NCI-H446 (cell line): ENCODE measurements at regions not wholly inside any gene's neighbourhood (a gene's known extent, or its start where the extent isn't known, plus 50 kb on each side); places are given as distances from the start of the nearest gene placed in this dataset.
A peak's percentile ranks its signal among the peaks of the same experiment; 100 is the strongest.
"Not testable (repeated sequence)": the region's sequence is repeated elsewhere in the genome, so short reads cannot be mapped to it uniquely, and the experiment has no call there.

Experiments used
- DNase-seq, 2 experiments: peaks; one replicate each; lab custom pipeline; 2025; lab: John Stamatoyannopoulos, UW

DNA sequence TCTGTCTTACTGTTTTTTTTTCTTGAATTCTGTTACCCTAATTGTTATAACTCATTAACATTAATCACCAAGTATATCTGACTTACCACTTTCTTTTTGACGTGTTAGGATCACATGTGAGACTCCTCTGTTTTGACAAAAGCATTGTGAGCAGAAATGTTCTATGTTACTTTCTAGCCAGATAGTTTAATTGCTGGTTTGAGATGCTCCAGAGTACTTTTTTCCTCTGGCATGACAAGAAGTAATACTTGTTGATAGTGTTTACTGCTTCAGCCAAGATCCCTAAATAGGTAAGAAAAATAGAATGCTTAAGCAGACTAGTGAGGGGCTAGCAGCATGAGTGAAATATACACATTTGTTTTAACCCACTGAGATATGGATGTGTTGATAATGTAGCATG, 303.9 kb upstream of the PABPC4L start:
- DNase-seq = no peak

DNA sequence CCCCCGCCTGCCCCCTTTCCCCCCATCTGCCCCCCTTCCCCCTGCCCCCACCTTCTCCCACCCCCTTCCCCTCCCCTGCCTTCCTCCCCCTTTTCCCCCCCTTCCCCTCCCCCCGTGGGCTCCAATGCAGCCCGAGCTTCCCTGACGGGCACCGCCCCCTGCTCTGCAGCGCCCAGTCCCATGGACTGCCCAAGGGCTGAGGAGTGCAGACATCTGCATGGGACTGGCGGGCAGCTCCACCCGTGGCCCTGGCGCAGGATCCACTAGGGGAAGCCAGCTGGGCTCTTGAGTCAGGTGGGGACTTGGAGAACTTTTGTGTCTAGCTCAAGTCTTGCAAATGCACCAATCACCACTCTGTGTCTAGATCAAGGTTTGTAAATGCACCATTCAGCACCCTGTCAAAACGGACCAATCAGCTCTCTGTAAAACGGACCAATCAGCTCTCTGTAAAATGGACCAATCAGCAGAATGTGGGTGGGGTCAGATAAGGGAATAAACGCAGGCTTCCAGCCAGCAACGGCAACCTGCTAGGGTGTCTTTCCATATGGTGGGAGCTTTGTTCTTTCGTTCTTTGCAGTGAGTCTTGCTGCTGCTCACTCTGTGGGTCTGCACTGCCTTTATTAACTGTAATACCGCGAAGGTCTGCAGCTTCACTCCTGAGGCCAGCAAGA, 300.5 kb upstream of the PABPC4L start:
- no peak for DNase-seq

DNA sequence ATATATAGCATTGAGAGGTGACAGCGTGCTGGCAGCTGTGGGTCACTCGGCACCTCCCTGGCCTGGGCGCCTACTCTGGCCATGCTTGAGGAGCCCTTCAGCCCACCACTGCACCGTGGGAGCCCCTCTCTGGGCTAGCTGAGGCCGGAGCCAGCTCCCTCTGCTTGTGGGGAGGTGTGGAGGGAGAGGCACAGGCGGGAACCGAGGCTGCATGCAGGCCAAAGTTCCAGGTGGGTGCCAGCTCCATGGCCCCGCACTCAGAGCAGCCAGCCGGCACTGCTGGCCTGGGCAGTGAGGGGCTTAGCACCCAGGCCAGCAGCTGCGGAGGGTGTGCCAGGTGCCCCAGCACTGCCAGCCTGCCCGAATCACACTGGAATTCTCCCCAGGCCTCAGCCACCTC, 299.9 kb upstream of the PABPC4L start:
- not testable (repeated sequence) for DNase-seq

DNA sequence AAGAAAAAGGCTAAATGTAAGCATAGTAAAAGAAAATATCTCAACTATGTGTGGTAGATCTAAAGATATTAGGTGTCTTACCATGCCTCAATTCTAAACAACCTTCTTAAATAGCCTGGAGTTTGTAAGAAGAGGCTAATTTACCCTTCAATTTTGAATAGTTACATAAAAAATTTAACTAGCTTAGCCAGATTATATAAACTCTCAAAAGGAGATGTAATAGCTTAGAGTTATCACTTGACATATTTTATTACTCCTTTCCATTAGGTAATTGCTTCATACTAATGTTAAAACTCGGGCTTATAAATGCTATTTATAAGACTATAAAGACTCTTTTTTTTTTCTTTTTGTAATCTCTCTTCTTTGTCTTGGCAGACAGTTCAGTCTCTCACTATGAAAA, 297.5 kb upstream of the PABPC4L start:
- no peak for DNase-seq

DNA sequence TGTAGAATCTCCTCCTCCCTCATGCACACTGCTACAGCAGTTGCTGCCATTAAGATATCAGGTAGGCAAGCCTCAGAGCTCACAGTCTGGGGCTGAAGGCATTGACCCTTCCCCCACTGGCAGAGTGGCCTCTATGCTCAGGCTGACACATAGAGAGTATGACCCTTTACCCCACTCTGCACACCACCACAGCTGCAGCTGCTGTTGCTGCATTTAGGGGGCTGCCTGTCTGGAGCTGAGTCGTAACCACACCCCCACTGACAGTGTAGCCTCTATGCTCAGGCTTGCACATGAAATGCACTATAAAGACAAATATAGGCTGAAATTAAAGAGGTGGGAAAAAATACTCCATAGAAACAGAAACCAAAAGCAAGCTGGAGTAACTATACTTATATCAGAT, 289.3 kb upstream of the PABPC4L start:
- no peak for DNase-seq

DNA sequence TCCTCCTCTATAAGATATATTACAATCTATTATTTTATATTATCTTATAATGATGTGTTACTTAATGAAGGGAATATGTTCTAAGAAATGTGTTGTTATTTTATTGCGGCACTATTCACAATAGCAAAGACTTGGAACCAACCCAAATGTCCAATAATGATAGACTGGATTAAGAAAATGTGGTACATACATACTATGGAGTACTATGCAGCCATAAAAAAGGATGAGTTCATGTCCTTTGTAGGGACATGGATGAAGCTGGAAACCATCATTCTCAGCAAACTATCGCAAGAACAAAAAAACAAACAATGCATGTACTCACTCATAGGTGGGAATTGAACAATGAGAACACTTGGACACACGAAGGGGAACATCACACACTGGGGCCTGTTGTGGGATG, 281.9 kb upstream of the PABPC4L start:
- DNase-seq = not testable (repeated sequence)

DNA sequence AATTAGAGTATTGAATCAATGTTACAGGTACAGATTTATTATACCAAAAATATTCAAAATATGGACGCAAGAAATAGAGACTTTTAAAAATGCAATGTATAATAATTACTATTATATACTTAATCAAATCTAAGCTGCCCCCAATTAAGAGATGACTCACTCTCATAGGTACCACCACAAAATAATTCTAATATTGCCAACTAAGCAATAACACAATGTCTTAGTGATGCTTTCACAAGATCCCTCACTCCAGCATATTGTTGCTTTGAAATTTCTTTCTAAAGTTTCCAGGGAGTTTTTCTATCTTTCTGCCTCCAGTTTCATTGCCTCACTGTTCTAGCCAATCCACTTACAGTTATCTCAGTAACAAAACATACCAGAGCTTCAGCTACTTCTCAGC, 270.0 kb upstream of the PABPC4L start:
- DNase-seq = no peak

DNA sequence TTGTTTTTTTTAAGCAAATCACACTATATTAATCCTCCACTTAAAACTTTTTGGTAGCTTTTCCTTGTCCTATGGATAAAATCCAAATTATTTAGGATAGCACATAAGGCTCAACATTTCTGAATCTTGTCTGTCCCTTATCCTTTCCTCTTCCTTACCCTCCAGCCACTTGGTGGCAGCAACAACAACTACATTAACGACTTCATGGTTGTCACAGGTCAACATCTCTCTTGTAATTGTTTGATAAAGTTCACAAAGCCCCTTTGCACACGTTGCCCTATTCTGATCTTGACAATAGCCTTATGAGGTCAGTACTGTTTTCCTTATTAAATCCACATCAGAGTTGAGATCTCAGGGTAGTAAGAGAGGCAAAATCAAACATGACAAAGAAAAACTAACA, 269.0 kb upstream of the PABPC4L start:
- peak in 1 of 2 experiments; percentile 4 for DNase-seq

DNA sequence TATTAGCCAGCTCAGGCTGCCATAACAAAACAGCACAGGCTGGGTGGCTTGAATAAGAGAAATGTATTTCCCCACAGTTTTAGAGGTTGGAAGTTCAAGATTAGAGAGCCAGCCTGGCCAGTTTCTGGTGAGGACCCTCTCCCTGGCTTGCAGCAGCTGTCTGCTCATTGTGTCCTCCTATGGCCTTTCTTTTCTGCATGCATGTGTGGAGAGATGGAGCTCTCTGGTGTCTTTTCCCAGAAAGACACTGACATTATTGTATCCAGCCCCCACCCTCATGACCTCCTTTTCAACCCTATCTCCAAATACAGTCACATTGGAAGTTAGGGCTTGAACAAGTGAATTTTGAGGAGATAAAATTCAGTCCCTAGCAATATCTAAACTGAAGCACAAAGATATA, 263.8 kb upstream of the PABPC4L start:
- DNase-seq = no peak

DNA sequence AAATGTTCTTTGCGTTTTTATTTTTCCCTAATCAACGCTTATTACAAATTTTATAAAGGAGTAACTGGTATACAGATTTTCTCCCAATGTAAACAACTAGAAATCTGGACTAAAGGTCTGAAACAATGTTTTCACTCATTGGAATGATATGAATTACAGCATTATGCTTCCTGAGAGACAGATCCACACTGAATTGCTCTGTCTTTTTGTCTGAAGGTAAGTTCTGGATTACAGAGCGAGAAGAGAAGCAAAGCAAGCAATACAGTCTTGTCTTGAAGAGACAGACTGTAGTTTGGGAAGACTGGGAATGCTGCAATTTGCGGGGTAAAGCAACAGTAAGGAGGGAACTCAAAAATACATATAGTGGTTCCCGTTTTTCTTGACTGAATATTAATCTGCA, 262.2 kb upstream of the PABPC4L start:
- DNase-seq = no peak

DNA sequence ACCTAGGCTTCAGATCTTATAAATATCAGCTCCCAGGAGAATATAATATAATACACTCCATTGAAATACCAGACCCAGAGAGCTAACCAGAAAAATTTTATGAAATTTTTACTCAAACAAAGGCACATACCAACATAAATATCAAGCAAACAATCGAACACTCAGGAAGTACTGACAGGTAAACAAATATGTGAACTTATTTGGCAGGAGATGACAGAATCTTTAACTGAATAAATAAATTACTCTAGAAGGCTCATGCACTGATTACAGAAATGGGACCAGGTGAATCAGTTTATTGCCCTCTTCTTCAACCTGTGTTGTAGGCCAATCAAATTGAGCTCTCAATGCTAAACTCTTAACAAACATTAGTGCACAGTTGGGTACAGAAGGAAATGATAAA, 225.2 kb upstream of the PABPC4L start:
- DNase-seq = no peak

DNA sequence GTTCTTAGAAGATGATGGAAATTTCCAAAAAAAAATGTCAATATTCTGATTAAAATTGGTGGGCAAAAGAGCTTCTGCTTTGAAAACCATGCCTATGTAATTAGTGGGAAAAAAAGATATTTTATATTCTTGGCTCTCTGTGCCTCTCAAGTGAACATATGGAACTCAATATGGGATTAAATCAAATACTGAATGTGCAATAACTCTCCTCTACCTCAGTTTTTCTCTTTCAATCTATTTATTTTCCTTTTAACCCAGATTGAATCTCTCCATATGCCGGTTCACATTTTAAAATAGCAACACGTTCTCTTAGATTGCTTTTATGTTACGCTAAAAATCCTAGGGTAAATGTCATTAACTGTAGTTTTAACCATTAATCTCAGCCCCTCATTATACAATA, 224.2 kb upstream of the PABPC4L start:
- no peak for DNase-seq

DNA sequence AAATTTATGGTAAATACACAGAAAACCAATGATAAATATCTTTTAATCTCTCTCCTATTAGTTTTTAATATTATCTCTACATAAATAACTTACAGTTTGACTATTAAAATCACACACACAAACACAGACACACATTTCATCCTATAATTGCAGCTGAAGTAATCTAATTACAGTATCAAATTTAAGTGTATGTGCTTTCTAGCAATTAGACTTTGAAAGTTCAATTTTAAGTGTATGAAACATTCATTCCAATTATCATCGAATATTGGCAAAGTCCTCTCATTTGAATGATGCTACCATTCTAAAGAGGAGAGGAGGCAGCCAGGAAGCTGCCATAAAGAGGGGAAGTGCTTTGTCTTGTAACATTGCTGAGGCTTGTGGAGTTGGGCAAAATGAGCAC, 221.2 kb upstream of the PABPC4L start:
- no peak for DNase-seq

DNA sequence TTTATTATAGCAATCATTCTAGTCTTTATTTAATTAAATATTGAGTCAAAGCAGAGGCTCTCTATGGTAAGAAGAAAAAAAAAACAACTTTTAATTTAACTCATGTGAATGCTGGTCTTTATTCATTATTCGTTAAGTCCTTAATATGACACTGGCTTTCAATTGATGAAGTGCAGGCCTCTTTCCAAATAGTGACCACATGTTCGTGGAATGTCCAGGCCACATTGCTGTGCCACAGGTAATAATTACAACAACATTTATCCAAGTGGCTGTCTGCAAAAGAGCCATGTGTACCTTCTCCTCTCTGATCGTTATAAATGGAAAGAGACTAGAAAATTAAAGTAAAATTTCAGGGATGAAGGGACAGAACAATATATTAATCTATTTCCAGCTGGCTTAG, 220.1 kb upstream of the PABPC4L start:
- DNase-seq = no peak

DNA sequence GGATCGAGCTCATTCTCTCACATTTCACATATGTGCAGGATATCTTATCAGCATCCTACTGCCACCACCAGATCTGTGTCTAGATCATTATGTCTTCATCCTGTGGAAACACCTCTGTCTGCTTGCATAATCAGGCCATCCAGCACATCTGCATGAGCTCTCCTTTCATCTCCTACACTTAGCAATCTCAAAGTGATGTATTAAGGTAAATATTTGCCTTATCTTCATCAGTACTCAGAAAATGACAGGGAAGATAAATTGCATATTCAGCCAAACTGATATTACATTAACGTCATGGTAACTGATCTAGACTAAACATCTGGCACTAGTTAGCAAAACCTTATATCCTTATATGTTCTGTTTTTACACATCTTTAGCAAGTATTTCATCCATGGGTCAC, 207.3 kb upstream of the PABPC4L start:
- no peak for DNase-seq

DNA sequence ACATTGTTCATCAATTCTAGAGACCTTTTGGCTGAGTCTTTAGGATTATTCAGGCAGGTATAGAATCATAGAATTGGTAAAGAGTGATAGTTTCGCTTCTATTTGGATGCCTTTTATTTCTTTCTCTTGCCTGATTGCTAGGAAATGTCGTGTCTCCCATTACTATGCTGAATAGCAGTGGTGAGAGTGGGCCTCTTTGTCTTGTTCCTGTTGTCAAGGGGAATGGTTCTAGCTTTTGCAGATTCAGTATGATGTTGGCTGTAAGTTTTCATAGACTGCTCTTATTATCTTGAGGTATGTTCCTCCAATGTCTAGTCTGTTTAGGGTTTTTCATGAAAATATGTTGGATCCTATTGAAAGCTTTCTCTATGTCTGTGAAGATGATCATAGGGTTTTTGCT, 200.2 kb upstream of the PABPC4L start:
- DNase-seq = no peak

DNA sequence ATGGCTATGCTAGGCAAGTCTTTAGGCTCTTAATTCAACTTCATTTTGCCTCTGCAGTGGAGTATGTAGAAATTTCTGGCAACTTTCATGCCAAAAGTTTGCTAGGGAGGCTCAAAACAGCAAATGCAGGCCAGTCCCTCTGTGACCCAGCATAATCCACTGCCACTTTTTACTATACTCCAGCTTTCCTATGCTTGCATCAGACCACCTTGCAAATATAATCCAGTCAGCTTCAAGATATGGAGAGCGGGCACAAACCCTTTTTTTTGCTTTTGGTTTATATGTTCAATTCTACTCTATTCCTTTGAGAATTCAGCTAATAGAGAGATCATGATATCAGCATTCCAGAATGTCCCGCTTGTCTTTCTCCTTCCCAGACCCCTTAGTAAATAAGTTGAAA, 192.0 kb upstream of the PABPC4L start:
- no peak for DNase-seq

DNA sequence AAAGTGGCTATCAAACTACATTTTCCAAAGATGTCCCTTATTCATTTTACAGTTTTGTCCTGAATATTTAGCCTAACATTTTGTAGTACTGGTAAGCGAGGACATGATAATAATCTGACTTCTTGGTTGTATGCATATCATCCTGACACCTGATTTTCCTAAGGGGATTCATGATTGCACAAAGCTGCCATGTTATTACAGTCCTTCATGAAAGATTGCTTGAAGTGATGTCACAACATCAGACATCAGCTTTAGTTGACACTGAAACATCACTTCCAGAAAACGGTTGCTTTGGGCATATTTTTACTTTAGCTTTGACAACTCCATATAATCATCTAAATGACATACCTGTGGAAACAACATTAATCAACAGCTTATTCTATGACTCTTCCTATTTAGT, 188.7 kb upstream of the PABPC4L start:
- DNase-seq = no peak

DNA sequence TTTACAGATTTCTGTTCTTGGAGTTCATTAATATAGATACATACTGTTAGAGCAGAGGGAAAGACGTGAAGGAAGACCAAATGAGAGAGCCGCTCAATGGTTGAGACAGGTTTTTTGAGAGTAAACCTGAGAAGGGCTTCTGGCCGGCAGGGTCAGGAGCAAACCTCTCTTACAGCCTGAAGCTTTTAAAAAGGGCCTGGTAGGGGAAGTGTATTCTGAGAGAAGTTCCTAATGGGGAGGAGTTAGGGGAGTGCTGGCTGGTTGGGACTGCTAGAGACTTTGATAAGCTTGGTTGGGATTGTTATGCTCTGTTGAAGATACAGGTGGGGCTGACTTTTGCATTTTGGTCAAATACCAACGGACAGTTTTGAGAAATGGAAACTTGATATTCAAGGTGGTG, 186.8 kb upstream of the PABPC4L start:
- no peak for DNase-seq

DNA sequence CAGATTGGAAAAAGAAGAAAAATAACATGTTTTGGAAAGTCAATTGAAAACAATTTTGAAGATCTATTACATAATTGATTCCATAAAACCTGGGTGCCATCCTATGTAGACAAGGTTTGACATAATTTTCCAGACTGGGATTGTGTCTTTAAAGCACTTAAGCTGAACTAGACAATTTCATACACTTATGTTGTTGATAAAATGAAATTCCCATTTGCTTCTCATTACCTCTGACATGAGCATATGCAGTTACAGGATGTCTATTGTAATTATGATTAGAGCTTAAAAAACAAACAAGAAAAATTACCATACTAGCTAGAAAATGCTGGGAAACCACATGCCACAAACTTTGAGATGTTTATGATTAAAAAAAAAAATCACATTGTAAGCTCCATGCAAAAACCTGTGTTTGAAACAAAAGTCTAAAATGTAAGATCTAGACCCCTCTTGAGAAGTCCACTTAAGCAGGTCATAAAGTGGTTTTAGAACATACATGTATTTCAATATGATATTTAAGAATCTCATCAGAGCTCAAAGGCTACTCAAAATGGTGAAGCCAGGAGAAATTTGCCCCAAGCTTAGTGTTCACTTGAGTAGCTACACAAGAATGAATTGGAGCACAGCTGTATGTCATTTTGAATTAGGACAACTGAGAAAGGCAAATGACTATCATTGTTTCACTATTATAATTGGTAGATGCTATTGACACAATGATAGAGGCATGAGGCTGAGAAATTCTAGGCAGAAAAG, 181.1 kb upstream of the PABPC4L start:
- no peak for DNase-seq

DNA sequence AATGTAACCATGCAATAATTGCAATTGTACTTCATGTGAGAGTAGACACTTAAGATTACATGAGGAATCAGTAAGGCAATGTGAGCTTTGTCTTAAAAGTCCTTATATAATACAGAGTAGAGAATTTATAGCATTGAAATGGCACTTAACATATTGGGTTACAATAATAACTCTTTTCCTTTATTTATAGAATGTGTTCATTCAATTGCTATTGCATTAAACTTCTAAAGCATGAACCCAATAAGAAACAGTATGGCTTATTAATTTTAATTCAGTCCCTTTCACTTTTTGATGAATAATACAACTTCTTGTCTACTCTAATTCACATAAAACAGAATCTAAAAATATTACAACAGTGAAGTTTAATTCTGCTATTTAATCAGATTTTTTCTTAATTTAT, 174.2 kb upstream of the PABPC4L start:
- no peak for DNase-seq

DNA sequence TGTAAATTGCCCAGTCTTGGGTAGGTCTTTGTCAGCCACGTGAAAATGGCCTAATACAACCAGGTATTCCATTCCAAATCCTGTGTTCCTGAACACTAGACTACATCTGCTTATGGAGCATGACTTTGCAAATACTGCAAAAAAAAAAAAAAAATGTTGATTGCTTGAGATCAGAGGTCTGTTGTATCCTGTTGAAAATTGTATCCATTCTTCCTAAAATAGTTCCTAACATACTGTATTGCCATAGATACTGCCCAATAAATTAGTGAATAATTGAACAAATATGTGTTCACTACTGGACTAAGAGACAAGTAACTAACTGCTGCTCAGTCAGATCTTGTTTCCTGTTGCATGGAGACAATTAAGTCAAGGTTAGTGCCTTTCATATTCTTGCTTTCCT, 164.3 kb upstream of the PABPC4L start:
- no peak for DNase-seq

DNA sequence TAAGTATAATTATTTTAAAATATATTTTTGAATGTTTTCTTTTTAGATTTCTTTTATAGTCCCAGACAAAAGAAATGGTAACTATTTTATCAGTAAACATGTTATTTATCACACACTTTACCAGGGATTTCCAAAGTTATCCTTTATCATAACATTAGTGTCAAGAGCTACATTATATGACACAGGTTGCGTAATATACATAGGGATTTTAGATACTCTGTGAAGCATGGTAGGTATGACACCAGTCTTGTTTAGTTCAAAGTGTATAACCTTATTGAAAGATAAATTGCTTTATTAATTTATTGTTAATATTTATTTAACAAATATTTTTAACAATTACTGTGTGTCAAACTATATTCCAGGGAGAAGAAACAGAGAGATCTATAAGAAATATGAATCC, 163.3 kb upstream of the PABPC4L start:
- DNase-seq = no peak

DNA sequence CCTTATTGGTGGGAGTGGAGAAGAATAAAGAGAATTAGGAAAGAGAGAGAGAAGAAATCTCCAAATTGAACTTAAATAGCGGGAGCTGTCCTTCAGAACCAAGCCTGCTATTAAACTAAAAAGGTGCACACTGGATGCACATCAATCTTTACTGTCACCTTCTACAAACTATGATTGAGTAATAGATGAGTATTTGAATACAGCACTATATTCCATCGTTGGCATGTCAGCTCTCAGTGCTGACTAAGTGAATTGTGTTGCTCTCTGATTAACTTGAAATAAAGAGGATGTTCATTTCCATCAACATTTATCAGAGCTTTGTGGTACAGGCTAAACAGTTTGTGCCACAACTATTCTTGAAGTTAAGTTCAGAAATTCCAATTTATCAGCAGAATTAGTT, 143.7 kb upstream of the PABPC4L start:
- DNase-seq = no peak
